LNCaP clone FGC (cell line): ENCODE measurements at regions not wholly inside any gene's neighbourhood (a gene's known extent, or its start where the extent isn't known, plus 50 kb on each side); places are given as distances from the start of the nearest gene placed in this dataset.
"Not testable (repeated sequence)": the region's sequence is repeated elsewhere in the genome, so short reads cannot be mapped to it uniquely, and the experiment has no call there.

Source experiments
- DNase-seq: peaks from one replicate; pipeline ENCODE4 v3.0.0-alpha.2; 2011; ENCODE audit warnings: low read depth
- H3K4me3 ChIP-seq: 2 replicates; pipeline ENCODE4 v1.5.1; 2011; ENCODE audit warnings: mild to moderate bottlenecking, low read depth, low read length, control low read depth
- CTCF ChIP-seq: IDR thresholded peaks from 2 replicates; pipeline ENCODE4 v1.5.1; 2012; ENCODE audit warnings: mild to moderate bottlenecking; ENCODE audit not compliant: control insufficient read depth, insufficient read depth; ENCODE audit errors: extremely low read depth

GRCh38 chr1:236343246-236343870, 50.7 kb upstream of the EDARADD start:
- DNase-seq, result no peak
- H3K4me3 ChIP-seq, result 0 out of 2 replicates have a peak overlapping the region, but pooled peaks have one; percentile 2
- TF ChIP-seq CTCF, result no peak

GRCh38 chr1:236342403-236343245, 51.5 kb upstream of the EDARADD start:
- TF ChIP-seq CTCF, result no peak
- H3K4me3 ChIP-seq, result 0 out of 2 replicates have a peak overlapping the region, but pooled peaks have one; percentile 2
- DNase-seq, result peak; percentile 57

DNA sequence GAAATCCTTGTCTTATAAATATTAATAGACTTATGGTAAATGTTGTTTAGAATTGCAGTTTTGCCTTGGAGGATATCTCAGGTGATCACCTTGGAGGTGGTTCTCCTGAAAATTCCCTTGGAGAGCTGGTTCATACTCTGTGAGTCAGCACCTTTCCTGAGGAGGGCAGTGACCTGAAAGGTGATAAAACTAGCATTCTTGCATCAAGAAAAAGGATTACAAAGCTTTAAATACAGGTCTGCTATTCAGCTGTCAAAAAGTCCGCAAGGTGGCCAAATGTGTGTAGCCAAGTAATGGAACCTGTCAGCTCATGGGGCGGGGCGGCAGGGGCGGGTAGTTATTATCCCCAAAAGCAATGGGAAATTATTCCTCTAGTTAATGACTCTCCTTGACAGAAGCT, 52.8 kb upstream of the EDARADD start:
- H3K4me3 ChIP-seq, result no peak overlapping the region
- no peak for DNase-seq
- no peak for TF ChIP-seq CTCF

DNA sequence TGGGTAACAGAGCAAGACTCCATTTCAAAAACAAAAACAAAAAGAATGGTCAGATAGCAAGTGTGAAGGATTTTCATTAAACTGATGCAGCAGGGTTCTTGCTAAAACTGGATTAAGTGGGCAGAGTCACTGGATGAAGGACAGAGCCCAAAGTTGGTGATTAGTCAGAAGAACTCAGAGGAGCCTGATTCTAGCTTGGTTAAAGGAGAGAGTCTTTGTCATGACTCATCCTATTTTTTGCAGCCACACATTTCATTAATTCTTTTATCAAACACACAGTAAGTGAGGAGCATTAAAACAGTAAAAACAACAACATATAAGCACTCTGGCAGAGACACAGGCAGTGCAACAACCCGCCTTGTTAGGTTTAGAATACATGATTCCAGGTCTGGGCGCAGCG, 56.0 kb upstream of the EDARADD start:
- DNase-seq, result no peak
- H3K4me3 ChIP-seq, result no peak overlapping the region
- TF ChIP-seq CTCF, result no peak

GRCh38 chr1:236336084-236336483, 54.3 kb upstream of the ERO1B start:
- no peak overlapping the region for H3K4me3 ChIP-seq
- no peak for DNase-seq
- no peak for TF ChIP-seq CTCF

DNA sequence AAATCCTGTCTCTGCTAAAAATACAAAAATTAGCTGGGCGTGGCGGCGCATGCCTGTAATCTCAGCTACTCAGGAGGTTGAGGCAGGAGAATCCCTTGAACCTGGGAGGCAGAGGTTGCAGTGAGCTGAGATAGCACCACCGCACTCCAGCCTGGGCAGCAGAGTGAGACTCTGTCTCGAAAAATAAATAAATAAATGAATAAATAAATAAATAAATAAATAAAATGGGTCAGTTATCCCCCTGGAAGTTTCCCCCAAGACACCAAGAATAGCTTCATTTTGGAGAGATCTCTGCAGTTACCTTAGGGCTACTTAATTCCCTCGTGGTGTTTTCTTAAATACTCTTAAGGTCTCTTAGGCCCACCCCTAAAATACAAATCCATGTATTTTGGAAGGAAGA, 53.9 kb upstream of the ERO1B start:
- not testable (repeated sequence) for H3K4me3 ChIP-seq, DNase-seq

GRCh38 chr1:236334893-236335545, 53.3 kb upstream of the ERO1B start:
- no peak overlapping the region for H3K4me3 ChIP-seq
- no peak for TF ChIP-seq CTCF
- no peak for DNase-seq
